ENCODE measurements at regions not wholly inside any gene's neighbourhood (a gene's known extent, or its start where the extent isn't known, plus 50 kb on each side); places are given as distances from the start of the nearest gene placed in this dataset.
"Not testable (repeated sequence)": the region's sequence is repeated elsewhere in the genome, so short reads cannot be mapped to it uniquely, and the experiment has no call there.

- TF ChIP-seq CREB1 (IDR thresholded peaks at IDR 0.05; ENCODE audit: low read depth); ESRRA (IDR thresholded peaks at IDR 0.05; ENCODE audit: low read length); GATAD2B (conservative IDR thresholded peaks at IDR 0.05; ENCODE audit: low read depth); EZH2 (IDR thresholded peaks at IDR 0.05; ENCODE audit: borderline replicate concordance, control insufficient read depth, low read depth, low read length); RAD51 (IDR thresholded peaks at IDR 0.05); CTCF (IDR thresholded peaks at IDR 0.05 in 2 of 3, conservative IDR thresholded peaks at IDR 0.05 in 1 of 3; ENCODE audit: control insufficient read depth in 2 of 3, extremely low read depth in 1 of 3, insufficient read depth in 1 of 3, low read depth in 3 of 3, low read length in 3 of 3); POLR2AphosphoS5 (IDR thresholded peaks at IDR 0.05; ENCODE audit: low read length); FOXK2 (IDR thresholded peaks at IDR 0.05); BRCA1 (IDR thresholded peaks at IDR 0.05; ENCODE audit: low read depth, low read length); EP300 (IDR thresholded peaks at IDR 0.05; ENCODE audit: borderline replicate concordance in 1 of 2, control insufficient read depth in 1 of 2, low read depth in 2 of 2, low read length in 2 of 2); NR2C2 (IDR thresholded peaks at IDR 0.05; ENCODE audit: borderline replicate concordance, control insufficient read depth, insufficient read length, low read depth); PKNOX1 (IDR thresholded peaks at IDR 0.05); SREBF1 (IDR thresholded peaks at IDR 0.05; ENCODE audit: low read length): not testable (repeated sequence)
Observed at GRCh38 chr2:114371721-114372120, 70.7 kb upstream of the DPP10 start.
